ENCODE measurements at regions not wholly inside any gene's neighbourhood (a gene's known extent, or its start where the extent isn't known, plus 50 kb on each side); places are given as distances from the start of the nearest gene placed in this dataset.
"Not testable (repeated sequence)": the region's sequence is repeated elsewhere in the genome, so short reads cannot be mapped to it uniquely, and the experiment has no call there.

- H3K27ac Mint-ChIP-seq; H3K4me1 Mint-ChIP-seq; CTCF ChIA-PET; DNase-seq; H3K9me3 Mint-ChIP-seq; H3K27me3 Mint-ChIP-seq; H3K36me3 Mint-ChIP-seq (ENCODE audit: low read depth); H3K4me3 Mint-ChIP-seq; POLR2A ChIA-PET: not testable (repeated sequence)
Observed at GRCh38 chr9:42409581-42409980, 226.1 kb downstream of the SPATA31A6 start.

- CTCF ChIA-PET; POLR2A ChIA-PET; H3K27me3 Mint-ChIP-seq; H3K9me3 Mint-ChIP-seq; H3K27ac Mint-ChIP-seq; DNase-seq; H3K4me1 Mint-ChIP-seq; H3K4me3 Mint-ChIP-seq; H3K36me3 Mint-ChIP-seq (ENCODE audit: low read depth): not testable (repeated sequence)
Observed at GRCh38 chr9:42412354-42412753, 228.9 kb downstream of the SPATA31A6 start.

- H3K27ac Mint-ChIP-seq; H3K27me3 Mint-ChIP-seq; H3K9me3 Mint-ChIP-seq; POLR2A ChIA-PET; CTCF ChIA-PET; H3K4me3 Mint-ChIP-seq; H3K4me1 Mint-ChIP-seq; DNase-seq; H3K36me3 Mint-ChIP-seq (ENCODE audit: low read depth): not testable (repeated sequence)
Observed at GRCh38 chr9:42414865-42415264, 231.4 kb downstream of the SPATA31A6 start.

GRCh38 chr9:42419652-42420051, 236.2 kb downstream of the SPATA31A6 start:
- H3K27me3 Mint-ChIP-seq; POLR2A ChIA-PET; H3K27ac Mint-ChIP-seq; H3K4me3 Mint-ChIP-seq; DNase-seq; H3K9me3 Mint-ChIP-seq; CTCF ChIA-PET; H3K36me3 Mint-ChIP-seq (ENCODE audit: low read depth); H3K4me1 Mint-ChIP-seq: not testable (repeated sequence)

DNA sequence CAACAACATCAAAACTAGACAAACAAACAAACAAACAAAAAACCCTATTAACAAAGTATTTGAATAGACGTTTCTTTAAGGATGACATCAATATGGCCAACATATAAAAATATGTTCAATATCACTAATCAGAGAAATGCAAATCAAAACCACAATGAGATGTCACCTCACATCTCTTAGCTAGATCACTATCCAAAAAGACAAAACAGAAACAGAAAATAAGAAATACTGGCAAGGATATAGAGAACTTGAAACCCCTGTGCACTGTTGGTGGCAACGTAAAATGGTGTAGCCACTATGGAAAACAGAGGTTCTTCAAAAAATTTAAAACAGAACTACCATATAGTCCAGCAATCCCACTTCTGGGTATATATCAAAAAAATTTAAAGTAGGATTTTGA, 236.9 kb downstream of the SPATA31A6 start:
- H3K9me3 Mint-ChIP-seq; POLR2A ChIA-PET; H3K4me3 Mint-ChIP-seq; DNase-seq; CTCF ChIA-PET; H3K36me3 Mint-ChIP-seq (ENCODE audit: low read depth); H3K27ac Mint-ChIP-seq; H3K27me3 Mint-ChIP-seq; H3K4me1 Mint-ChIP-seq: not testable (repeated sequence)

DNA sequence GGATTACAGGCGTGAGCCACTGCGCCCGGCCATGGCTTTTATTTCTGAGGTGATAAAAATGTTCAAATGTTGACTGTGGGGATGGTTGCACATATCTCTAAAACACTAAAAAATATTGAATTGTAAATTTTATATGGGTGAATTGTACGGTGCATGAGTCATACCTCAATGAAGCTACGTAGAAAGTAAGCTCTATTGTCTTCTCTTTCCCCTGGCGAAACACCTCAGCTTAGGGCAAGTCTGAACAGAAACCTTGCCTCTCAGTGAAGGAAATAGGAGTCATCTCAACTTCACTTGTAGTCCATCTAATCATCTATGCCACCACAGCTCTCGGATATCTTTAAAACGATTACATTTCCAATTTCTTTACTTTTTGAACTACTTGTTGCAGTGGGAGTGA, 238.2 kb downstream of the SPATA31A6 start:
- H3K4me3 Mint-ChIP-seq; H3K4me1 Mint-ChIP-seq; POLR2A ChIA-PET; CTCF ChIA-PET; H3K27me3 Mint-ChIP-seq; DNase-seq; H3K27ac Mint-ChIP-seq; H3K36me3 Mint-ChIP-seq (ENCODE audit: low read depth); H3K9me3 Mint-ChIP-seq: not testable (repeated sequence)

- H3K27ac Mint-ChIP-seq; DNase-seq; POLR2A ChIA-PET; H3K9me3 Mint-ChIP-seq; CTCF ChIA-PET; H3K4me3 Mint-ChIP-seq; H3K27me3 Mint-ChIP-seq; H3K36me3 Mint-ChIP-seq (ENCODE audit: low read depth); H3K4me1 Mint-ChIP-seq: not testable (repeated sequence)
Observed at GRCh38 chr9:42430674-42431615, 247.5 kb downstream of the SPATA31A6 start.

DNA sequence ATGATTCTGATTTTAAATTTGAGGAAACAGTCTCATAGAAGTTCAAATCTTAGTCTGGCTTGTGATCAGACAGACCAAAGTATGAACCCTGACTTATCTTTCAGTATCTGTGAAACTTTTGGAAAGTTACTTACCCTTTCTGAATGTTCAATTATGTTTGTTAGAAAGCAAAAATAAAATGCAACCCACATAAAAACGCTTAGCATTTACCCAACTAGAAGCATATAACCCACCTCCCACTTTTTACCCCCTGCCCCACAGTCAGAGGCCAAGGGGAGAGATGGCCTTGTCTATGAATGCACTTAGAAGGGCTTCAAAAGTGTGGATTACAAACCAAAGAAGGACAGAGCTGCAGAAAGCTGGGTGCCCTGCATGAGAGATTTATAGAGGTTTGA, 248.2 kb downstream of the SPATA31A6 start:
- H3K4me1 Mint-ChIP-seq; H3K36me3 Mint-ChIP-seq (ENCODE audit: low read depth); CTCF ChIA-PET; H3K9me3 Mint-ChIP-seq; H3K27ac Mint-ChIP-seq; H3K27me3 Mint-ChIP-seq; DNase-seq; H3K4me3 Mint-ChIP-seq; POLR2A ChIA-PET: not testable (repeated sequence)

GRCh38 chr9:42434844-42435714, 251.6 kb downstream of the SPATA31A6 start:
- H3K27ac Mint-ChIP-seq; H3K36me3 Mint-ChIP-seq (ENCODE audit: low read depth); CTCF ChIA-PET; H3K27me3 Mint-ChIP-seq; DNase-seq; H3K4me1 Mint-ChIP-seq; H3K9me3 Mint-ChIP-seq; POLR2A ChIA-PET; H3K4me3 Mint-ChIP-seq: not testable (repeated sequence)

DNA sequence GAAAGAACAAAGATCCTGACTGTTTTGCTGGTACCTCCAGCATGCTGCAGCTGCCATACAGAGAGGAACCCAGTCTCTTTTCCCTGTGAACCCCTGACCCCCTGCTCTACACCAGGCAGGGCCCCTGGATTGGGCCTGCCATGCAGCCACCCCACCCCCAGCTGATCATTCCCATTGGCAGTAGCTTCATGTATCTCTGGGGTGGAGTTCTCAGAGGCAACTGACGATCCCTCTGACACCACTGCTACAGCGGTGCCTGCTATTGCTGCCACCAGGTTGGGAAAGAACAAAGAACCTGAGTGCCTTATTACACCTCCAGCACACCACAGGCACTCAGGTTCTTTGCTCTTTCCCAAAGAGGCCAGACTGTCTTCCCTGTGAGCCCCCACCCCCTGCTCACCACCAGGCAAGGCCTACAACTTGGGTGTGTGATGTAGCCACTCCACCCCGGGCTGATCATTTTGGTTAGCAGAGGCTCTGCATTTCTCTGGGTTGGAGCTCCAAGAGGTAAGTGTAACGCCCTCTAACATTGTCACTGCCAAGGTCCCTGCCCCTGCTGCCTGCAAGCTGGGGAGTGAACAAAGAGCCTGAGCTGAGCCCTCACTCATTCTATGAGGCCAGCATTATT, 252.4 kb downstream of the SPATA31A6 start:
- POLR2A ChIA-PET; H3K27ac Mint-ChIP-seq; H3K36me3 Mint-ChIP-seq (ENCODE audit: low read depth); H3K27me3 Mint-ChIP-seq; CTCF ChIA-PET; H3K4me1 Mint-ChIP-seq; DNase-seq; H3K4me3 Mint-ChIP-seq; H3K9me3 Mint-ChIP-seq: not testable (repeated sequence)

GRCh38 chr9:42437057-42437759, 253.7 kb downstream of the SPATA31A6 start:
- H3K4me3 Mint-ChIP-seq; H3K36me3 Mint-ChIP-seq (ENCODE audit: low read depth); CTCF ChIA-PET; DNase-seq; H3K4me1 Mint-ChIP-seq; H3K27me3 Mint-ChIP-seq; H3K9me3 Mint-ChIP-seq; H3K27ac Mint-ChIP-seq; POLR2A ChIA-PET: not testable (repeated sequence)

DNA sequence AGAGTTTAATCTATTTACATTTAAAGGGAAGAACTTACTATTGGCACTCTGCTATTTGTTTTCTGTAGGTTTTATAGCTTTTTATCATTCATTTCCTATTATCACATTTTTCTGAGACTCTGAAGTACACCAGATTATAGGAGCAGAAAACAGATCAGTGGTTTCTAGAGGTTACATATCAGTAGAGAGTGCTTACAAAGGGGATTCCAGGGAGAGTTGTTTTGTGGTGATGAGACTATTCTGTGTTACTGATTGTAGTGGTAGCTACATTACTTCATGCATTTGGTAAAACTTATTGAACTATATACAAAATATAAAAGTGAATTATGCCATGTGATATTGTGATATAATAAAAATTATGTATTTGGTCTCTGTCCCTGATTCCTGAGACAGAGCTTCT, 259.2 kb downstream of the SPATA31A6 start:
- H3K4me1 Mint-ChIP-seq; H3K27ac Mint-ChIP-seq; H3K4me3 Mint-ChIP-seq; H3K9me3 Mint-ChIP-seq; H3K36me3 Mint-ChIP-seq (ENCODE audit: low read depth); DNase-seq; H3K27me3 Mint-ChIP-seq; CTCF ChIA-PET; POLR2A ChIA-PET: not testable (repeated sequence)

DNA sequence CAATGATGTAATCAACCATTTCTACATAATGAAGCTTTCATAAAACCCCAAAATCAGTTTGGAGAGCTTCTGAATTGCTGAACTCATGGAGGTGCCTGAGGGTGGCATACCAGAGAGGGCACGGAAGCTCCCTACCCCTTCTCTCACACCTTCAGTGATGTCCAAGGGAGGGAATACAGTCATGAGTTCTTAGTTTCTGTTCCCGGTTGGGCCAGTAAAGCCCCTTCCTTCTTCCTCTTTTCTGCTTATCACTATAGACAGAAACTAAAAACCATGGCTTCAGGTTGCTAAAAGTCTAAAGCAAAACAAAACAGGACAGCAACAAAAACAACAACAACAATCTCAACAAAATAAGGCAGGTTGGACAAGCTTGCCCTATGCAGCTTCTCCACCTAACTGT, 260.0 kb downstream of the SPATA31A6 start:
- H3K27ac Mint-ChIP-seq; DNase-seq; H3K4me3 Mint-ChIP-seq; H3K9me3 Mint-ChIP-seq; H3K36me3 Mint-ChIP-seq (ENCODE audit: low read depth); H3K27me3 Mint-ChIP-seq; H3K4me1 Mint-ChIP-seq; POLR2A ChIA-PET: not testable (repeated sequence)
- CTCF ChIA-PET: interaction anchor here (0.6 kb wide), 1 partner anchor 1422 kb away, joined by 4 read pairs; no protein-coding TSS in a partner anchor
